Keratinocyte (primary cell): ENCODE measurements at regions not wholly inside any gene's neighbourhood (a gene's known extent, or its start where the extent isn't known, plus 50 kb on each side); places are given as distances from the start of the nearest gene placed in this dataset.
A peak's percentile ranks its signal among the peaks of the same experiment; 100 is the strongest.

Experiments used
- DNase-seq: peaks from one replicate; pipeline ENCODE4 v3.0.0-alpha.2; 2011; ENCODE audit warnings: low read depth, missing footprints, low spot score
- FAIRE-seq: peaks from 2 replicates; lab custom pipeline; 2011; peaks lifted over from hg19 to GRCh38; lab: Jason Lieb, UNC
- H2AFZ ChIP-seq: 2 replicates; pipeline ENCODE4 v1.6.0; 2012; ENCODE audit warnings: low read length, control low read depth, inconsistent platforms; ENCODE audit not compliant: control insufficient read depth
- H3K27ac ChIP-seq: 2 replicates; pipeline ENCODE4 v1.5.1; 2011; ENCODE audit warnings: low read length; ENCODE audit not compliant: control insufficient read depth, insufficient read depth
- H3K27me3 ChIP-seq: 3 replicates; pipeline ENCODE4 v1.6.0; 2011; ENCODE audit warnings: low read length; ENCODE audit not compliant: control insufficient read depth, insufficient read depth; ENCODE audit errors: extremely low read depth
- H3K36me3 ChIP-seq, 2 experiments: 2 replicates in 1 of 2; 3 replicates in 1 of 2; pipeline ENCODE4 v1.5.1; 2011; ENCODE audit warnings: low read length in 2 of 2, mild to moderate bottlenecking in 1 of 2; ENCODE audit not compliant: control insufficient read depth in 2 of 2, insufficient read depth in 2 of 2; ENCODE audit errors: extremely low read depth in 1 of 2
- H3K4me1 ChIP-seq: 3 replicates; pipeline ENCODE4 v1.5.1; 2011; ENCODE audit warnings: low read length; ENCODE audit not compliant: control insufficient read depth, insufficient read depth; ENCODE audit errors: extremely low read depth
- H3K4me2 ChIP-seq: 3 replicates; pipeline ENCODE4 v1.6.0; 2011; ENCODE audit warnings: low read depth, low read length; ENCODE audit not compliant: control insufficient read depth, insufficient read depth; ENCODE audit errors: extremely low read depth
- H3K4me3 ChIP-seq, 3 experiments: fragments of 200-600 bp in 1 of 3; sonication (generic) in 1 of 3; 2 replicates in 2 of 3; 3 replicates in 1 of 3; pipeline ENCODE4 v1.5.1; 2011 to 2016; ENCODE audit warnings: low read length in 3 of 3, mild to moderate bottlenecking in 3 of 3, control low read depth in 2 of 3, inconsistent platforms in 1 of 3, low read depth in 1 of 3, mixed read lengths in 1 of 3, mixed run types in 1 of 3, moderate library complexity in 1 of 3; ENCODE audit not compliant: control insufficient read depth in 2 of 3, insufficient read depth in 2 of 3; ENCODE audit errors: extremely low read depth in 1 of 3
- H3K79me2 ChIP-seq: 2 replicates; pipeline ENCODE4 v1.6.0; 2012; ENCODE audit warnings: low read length; ENCODE audit not compliant: control insufficient read depth, insufficient read depth
- H3K9ac ChIP-seq: 3 replicates; pipeline ENCODE4 v1.6.0; 2011; ENCODE audit warnings: low read length; ENCODE audit not compliant: control insufficient read depth, insufficient read depth; ENCODE audit errors: extremely low read depth
- H3K9me1 ChIP-seq: 3 replicates; pipeline ENCODE4 v1.6.0; 2011; ENCODE audit warnings: low read length; ENCODE audit not compliant: control insufficient read depth, insufficient read depth; ENCODE audit errors: extremely low read depth
- H3K9me3 ChIP-seq: 2 replicates; pipeline ENCODE4 v1.5.1; 2012; ENCODE audit warnings: low read depth, low read length; ENCODE audit not compliant: control insufficient read depth
- H4K20me1 ChIP-seq: 3 replicates; pipeline ENCODE4 v1.6.0; 2011; ENCODE audit warnings: low read length; ENCODE audit not compliant: control insufficient read depth, insufficient read depth; ENCODE audit errors: extremely low read depth
- CTCF ChIP-seq, 3 experiments: IDR thresholded peaks in 1 of 3; conservative IDR thresholded peaks in 1 of 3; optimal IDR thresholded peaks in 1 of 3; 2 replicates in 2 of 3; 3 replicates in 1 of 3; pipeline versions ENCODE3 to v1.5.1; 2011; ENCODE audit warnings: low read length in 3 of 3, mild to moderate bottlenecking in 3 of 3, moderate library complexity in 2 of 3, control low read depth in 1 of 3, inconsistent platforms in 1 of 3; ENCODE audit not compliant: insufficient read depth in 2 of 3; ENCODE audit errors: extremely low read depth in 1 of 3
- EZH2 ChIP-seq: IDR thresholded peaks from one replicate; pipeline ENCODE4 v1.6.1; 2012; ENCODE audit warnings: inconsistent platforms, mild to moderate bottlenecking, low read length, moderate library complexity
- dilution Hi-C: fragments of 300-500 bp; cut with MboI; formaldehyde crosslinking; loops from one replicate; pipeline ENCODE4 v1.7.0; 2020; ENCODE audit warnings: low sequenced_read_pairs; ENCODE audit not compliant: extremely low pct_ligation_motif_present

- Histone ChIP-seq H3K79me2 (no peaks in the 10 kb centered on the region), H4K20me1 (no peaks in the 10 kb centered on the region), H3K27me3 (peaks cover 19% of the 10 kb centered on the region), H3K4me3 (peak overlapping the region; percentile 31 to 67 (median 61)), H3K27ac (no peak overlapping the region), H3K9me1 (no peaks in the 10 kb centered on the region), H3K4me2 (peak overlapping the region; percentile 85), H2AFZ (peak overlapping the region; percentile 80), H3K36me3 (no peaks in the 10 kb centered on the region), H3K4me1 (peaks cover 8% of the 10 kb centered on the region), H3K9ac (peak overlapping the region; percentile 28), H3K9me3 (no peaks in the 10 kb centered on the region)
- dilution Hi-C loops, result no loop called here
- DNase-seq (no peak), FAIRE-seq (no peak)
- TF ChIP-seq EZH2, result peak; percentile 35
- peak in 1 of 3 experiments; percentile 19 for TF ChIP-seq CTCF (optimal IDR thresholded peaks at IDR 0.05 in 1 of 3, IDR thresholded peaks at IDR 0.05 in 1 of 3, conservative IDR thresholded peaks at IDR 0.05 in 1 of 3; ENCODE audit: extremely low read depth in 1 of 3, insufficient read depth in 2 of 3, low read length in 3 of 3)
Measured at GRCh38 chr7:18086165-18087025, 58.7 kb upstream of the PRPS1L1 start.

- peak overlapping the region; percentile 77 for H3K4me2 ChIP-seq
- no peaks in the 10 kb centered on the region for H3K9me1 ChIP-seq
- H3K27me3 ChIP-seq, result peaks cover 19% of the 10 kb centered on the region
- no peaks in the 10 kb centered on the region for H3K9me3 ChIP-seq
- TF ChIP-seq EZH2 (peak; percentile 89), CTCF (optimal IDR thresholded peaks at IDR 0.05 in 1 of 3, IDR thresholded peaks at IDR 0.05 in 1 of 3, conservative IDR thresholded peaks at IDR 0.05 in 1 of 3; ENCODE audit: extremely low read depth in 1 of 3, insufficient read depth in 2 of 3, low read length in 3 of 3) (no peak)
- FAIRE-seq (no peak), DNase-seq (no peak)
- H3K36me3 ChIP-seq, result no peaks in the 10 kb centered on the region
- H3K79me2 ChIP-seq, result no peaks in the 10 kb centered on the region
- no peaks in the 10 kb centered on the region for H4K20me1 ChIP-seq
- no peak overlapping the region for H3K9ac ChIP-seq
- H3K27ac ChIP-seq, result no peak overlapping the region
- H3K4me3 ChIP-seq, result peak overlapping the region; percentile 31 to 62 (median 57)
- dilution Hi-C loops, result no loop called here
- H2AFZ ChIP-seq, result peak overlapping the region; percentile 80
- peaks cover 8% of the 10 kb centered on the region for H3K4me1 ChIP-seq
Measured at GRCh38 chr7:18087026-18087686, 59.5 kb upstream of the PRPS1L1 start.
